NCI-H2081 (cell line): ENCODE measurements at regions not wholly inside any gene's neighbourhood (a gene's known extent, or its start where the extent isn't known, plus 50 kb on each side); places are given as distances from the start of the nearest gene placed in this dataset.
A peak's percentile ranks its signal among the peaks of the same experiment; 100 is the strongest.
"Not testable (repeated sequence)": the region's sequence is repeated elsewhere in the genome, so short reads cannot be mapped to it uniquely, and the experiment has no call there.

Source experiments
- DNase-seq, 2 experiments: peaks; one replicate each; lab custom pipeline; 2025; lab: John Stamatoyannopoulos, UW

GRCh38 chr12:76664731-76665130 is 99.2 kb upstream of the ZDHHC17 start:
- DNase-seq: no peak

- peak in 1 of 2 experiments; percentile 69 for DNase-seq
These were observed 97.6 kb upstream of the ZDHHC17 start for GRCh38 chr12:76666290-76666835.

GRCh38 chr12:76669981-76670380 is 93.9 kb upstream of the ZDHHC17 start:
- no peak for DNase-seq

GRCh38 chr12:76670776-76671175 is 93.1 kb upstream of the ZDHHC17 start:
- DNase-seq: no peak

- no peak for DNase-seq
These were observed 89.1 kb upstream of the ZDHHC17 start for GRCh38 chr12:76674669-76675315.

- DNase-seq: not testable (repeated sequence)
These were observed 87.7 kb upstream of the ZDHHC17 start for GRCh38 chr12:76676261-76676660.

- DNase-seq: no peak
These were observed 84.9 kb upstream of the ZDHHC17 start for GRCh38 chr12:76678992-76679391.

GRCh38 chr12:76679778-76680177 is 84.1 kb upstream of the ZDHHC17 start:
- DNase-seq: peak in 1 of 2 experiments; percentile 22

GRCh38 chr12:76680940-76681339 is 83.0 kb upstream of the ZDHHC17 start:
- no peak for DNase-seq

GRCh38 chr12:76685246-76685678 is 78.7 kb upstream of the ZDHHC17 start:
- no peak for DNase-seq

GRCh38 chr12:76687981-76688380 is 75.9 kb upstream of the ZDHHC17 start:
- DNase-seq: no peak

- DNase-seq: no peak
These were observed 75.3 kb upstream of the ZDHHC17 start for GRCh38 chr12:76688631-76689030.

GRCh38 chr12:76690921-76691700 is 72.8 kb upstream of the ZDHHC17 start:
- DNase-seq: no peak

- DNase-seq: no peak
These were observed 71.1 kb upstream of the ZDHHC17 start for GRCh38 chr12:76692846-76693245.

GRCh38 chr12:76694369-76694768 is 69.5 kb upstream of the ZDHHC17 start:
- no peak for DNase-seq

GRCh38 chr12:76696186-76696585 is 67.7 kb upstream of the ZDHHC17 start:
- no peak for DNase-seq

- no peak for DNase-seq
These were observed 66.1 kb upstream of the ZDHHC17 start for GRCh38 chr12:76697849-76698248.

GRCh38 chr12:76698316-76698715 is 65.6 kb upstream of the ZDHHC17 start:
- DNase-seq: no peak

GRCh38 chr12:76698966-76699365 is 64.9 kb upstream of the ZDHHC17 start:
- DNase-seq: peak in 1 of 2 experiments; percentile 15

GRCh38 chr12:76701690-76702089 is 62.2 kb upstream of the ZDHHC17 start:
- DNase-seq: no peak

GRCh38 chr12:76702946-76703345 is 61.0 kb upstream of the ZDHHC17 start:
- DNase-seq: no peak

- no peak for DNase-seq
These were observed 59.2 kb upstream of the ZDHHC17 start for GRCh38 chr12:76704693-76705092.

GRCh38 chr12:76706101-76706500 is 57.8 kb upstream of the ZDHHC17 start:
- DNase-seq: no peak
